Hepatic stellate cell (primary cell): ENCODE measurements at regions not wholly inside any gene's neighbourhood (a gene's known extent, or its start where the extent isn't known, plus 50 kb on each side); places are given as distances from the start of the nearest gene placed in this dataset.
A peak's percentile ranks its signal among the peaks of the same experiment; 100 is the strongest.
"Not testable (repeated sequence)": the region's sequence is repeated elsewhere in the genome, so short reads cannot be mapped to it uniquely, and the experiment has no call there.

Experiments used
- DNase-seq: peaks from one replicate; pipeline ENCODE4 v3.0.0; 2011; ENCODE audit warnings: low spot score

GRCh38 chr6:3962291-3963280, 113.4 kb downstream of the FAM50B start:
- no peak for DNase-seq

DNA sequence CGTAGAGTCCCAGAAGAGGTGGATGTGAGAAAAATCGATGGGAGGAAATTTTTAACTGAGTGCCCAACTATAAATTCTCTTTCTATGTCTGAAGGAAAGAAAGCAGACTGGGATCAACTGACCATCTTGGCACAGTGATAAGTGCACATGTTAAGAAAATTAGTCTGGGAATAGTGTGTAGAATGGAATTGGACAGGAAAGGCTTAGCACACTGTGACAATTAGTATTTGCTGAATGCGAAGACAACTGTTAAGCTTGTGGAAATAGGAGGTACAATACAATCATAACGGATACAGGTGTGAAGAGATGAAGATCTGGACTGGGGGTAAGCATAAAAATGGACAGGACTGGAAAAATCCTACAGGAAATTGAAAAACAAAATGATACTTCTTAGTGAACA, 114.3 kb downstream of the FAM50B start:
- DNase-seq = no peak

DNA sequence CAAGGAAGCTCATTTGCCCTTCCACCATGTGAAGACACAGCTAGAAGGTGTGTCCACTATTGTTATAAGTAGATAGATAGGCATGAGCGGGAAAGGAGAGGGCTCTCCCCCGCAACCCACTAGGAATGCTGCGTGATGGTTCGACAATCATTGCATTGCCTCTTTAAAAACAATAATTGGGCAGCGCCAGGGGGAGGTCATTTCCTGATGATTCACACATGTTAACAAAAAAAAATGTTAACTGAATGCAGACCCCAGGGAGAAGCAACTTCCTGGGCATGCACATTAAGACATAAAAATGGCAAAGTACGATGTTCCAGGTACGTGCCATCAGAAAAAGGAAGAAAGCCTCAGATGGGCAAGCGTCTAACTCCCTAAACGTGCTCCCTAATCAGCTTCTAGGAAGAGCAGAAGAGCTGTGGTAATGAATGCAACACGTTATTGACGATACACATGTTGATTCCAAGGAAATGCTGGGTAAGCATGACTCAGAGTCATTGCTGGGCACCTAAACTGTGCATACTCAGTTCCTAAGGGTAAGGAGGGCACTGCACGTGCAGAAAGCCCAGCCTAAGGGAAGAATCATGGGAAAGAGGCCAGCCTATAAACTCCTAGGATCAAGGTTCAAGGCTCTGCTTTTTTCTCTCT, 113.7 kb downstream of the FAM217A start:
- no peak for DNase-seq

DNA sequence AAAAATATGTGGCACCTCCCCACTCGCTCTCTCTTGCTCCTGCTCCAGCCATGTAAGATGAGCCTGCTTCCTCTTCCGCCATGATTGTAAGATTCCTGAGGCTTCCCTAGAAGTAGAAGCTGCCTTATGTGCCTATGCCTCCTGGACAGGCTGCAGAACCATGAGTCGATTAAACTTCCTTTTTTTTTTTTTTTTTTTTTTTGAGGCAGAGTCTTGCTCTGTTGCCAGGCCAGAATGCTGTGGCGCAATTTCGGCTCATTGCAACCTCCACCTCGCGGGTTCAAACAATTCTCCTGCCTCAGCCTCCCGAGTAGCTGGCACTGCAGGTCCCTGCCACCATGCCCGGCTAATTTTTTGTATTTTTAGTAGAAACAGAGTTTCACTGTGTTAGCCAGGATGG, 112.5 kb downstream of the FAM217A start:
- DNase-seq = no peak

GRCh38 chr6:3970097-3970496, 108.8 kb downstream of the FAM217A start:
- no peak for DNase-seq

- DNase-seq = not testable (repeated sequence)
Measured at GRCh38 chr6:3973152-3973551, 105.8 kb downstream of the FAM217A start.

GRCh38 chr6:3977875-3978711, 100.8 kb downstream of the FAM217A start:
- peak; percentile 50 for DNase-seq

DNA sequence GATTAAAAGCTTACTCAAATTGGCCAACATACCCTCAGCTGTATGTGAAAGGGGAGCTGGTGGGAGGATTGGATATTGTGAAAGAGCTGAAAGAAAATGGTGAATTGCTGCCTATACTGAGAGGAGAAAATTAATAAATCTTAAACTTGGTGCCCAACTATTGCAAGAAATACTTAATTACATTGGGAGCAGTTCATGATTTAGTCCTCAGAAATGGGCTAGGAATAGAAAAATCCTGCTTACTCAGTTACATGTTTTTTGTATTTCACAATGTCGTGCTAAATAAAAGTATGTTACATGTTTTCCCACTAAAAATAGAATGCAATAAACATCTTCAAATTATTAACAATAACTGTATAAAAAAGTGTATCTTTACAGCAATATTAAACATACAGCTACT, 100.0 kb downstream of the FAM217A start:
- DNase-seq = not testable (repeated sequence)

GRCh38 chr6:3981917-3982316, 97.0 kb downstream of the FAM217A start:
- DNase-seq = no peak

- DNase-seq = no peak
Measured at GRCh38 chr6:3983778-3984177, 95.2 kb downstream of the FAM217A start.

DNA sequence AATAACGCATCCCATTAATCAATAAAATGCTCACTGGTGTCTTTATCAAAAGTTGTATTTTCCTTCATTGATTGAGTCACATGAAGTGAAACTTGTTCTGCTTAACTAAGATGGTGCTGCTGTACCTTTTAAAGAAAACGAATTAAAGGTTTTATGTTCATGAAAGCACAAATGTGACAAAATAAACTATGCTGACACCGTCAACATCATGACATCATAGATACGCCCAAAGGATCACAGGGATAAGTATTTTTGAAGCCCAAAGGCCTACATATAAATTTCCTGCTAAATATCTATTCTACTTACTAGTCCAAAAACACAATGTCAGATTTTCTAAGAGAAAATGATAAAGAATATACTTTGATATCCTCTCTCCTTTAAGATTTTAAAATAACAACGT, 94.4 kb downstream of the FAM217A start:
- DNase-seq = no peak

DNA sequence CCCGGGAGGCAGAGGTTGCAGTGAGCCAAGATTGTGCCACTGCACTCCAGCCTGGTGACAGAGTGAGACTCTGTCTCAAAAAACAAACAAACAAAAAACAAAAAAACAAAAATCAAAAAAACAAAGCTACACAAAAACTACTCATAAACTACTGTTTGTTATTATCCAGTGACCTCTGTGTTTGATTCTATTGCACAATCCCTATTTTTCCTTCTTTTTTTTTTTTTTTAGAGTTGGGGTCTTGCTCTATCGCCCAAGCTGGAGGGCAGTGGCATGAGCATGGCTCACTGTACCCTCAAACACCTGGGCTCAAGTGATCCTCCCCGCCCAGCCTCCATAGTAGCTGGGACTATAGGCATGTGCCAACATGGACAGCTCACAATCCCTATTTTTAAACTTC, 92.7 kb downstream of the FAM217A start:
- DNase-seq = no peak

DNA sequence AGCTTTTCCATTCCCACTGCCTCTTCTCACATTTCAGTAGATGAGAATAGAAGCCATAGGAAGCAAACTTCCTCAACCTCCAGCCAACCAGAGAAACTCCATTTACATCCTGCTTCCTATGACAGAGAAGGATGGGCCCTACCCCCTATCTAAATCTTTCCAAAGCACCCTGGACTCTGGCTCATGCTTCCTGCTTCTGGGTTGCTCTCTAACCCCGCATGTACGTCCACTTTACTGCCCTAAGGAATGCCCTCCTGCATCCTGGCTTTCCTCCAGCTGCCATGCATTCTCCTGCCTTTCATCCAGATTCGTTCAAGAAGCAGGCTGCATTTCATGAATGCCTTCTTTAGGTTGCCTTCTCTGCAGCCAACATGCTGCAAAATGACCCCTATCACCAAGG, 91.9 kb downstream of the FAM217A start:
- peak; percentile 9 for DNase-seq

DNA sequence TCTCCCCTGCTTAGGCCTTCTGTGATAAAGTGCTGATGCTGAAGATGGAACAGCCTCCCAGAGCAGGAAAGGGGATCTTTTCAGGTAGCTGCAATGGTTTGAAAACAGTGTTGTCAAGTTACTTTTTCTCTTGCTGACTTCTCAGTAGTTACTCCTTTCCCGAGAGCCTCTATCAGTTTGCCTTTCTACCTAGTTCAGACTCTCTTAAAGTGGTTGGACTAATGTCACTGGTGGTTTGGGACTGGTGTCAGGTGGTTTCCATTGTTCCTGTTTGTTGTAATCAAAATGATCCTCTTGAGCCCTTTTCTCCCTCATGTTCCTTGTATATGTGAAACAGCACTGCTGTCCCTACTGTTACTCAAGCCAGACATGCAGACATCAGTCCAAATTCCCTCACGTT, 91.4 kb downstream of the FAM217A start:
- no peak for DNase-seq

GRCh38 chr6:3990692-3991491, 88.0 kb downstream of the FAM217A start:
- peak; percentile 73 for DNase-seq

DNA sequence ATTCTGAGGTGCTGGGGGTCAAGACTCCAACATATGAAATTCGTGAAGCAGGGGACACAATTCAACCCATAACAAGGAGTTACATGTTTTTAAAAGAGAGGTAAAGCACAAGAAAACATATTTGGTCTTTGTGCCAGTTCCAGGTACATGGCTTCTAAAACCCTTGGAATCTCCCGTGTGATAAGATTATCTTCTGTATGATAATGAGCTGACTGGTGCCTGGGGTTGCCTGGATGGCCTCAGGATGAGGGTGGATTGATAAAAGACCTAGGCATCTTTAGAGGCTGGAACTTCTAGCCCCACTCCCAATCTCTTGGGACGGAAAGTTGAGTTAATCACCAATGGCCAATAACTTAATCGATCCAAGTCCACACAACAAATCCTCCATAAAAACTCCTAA, 87.0 kb downstream of the FAM217A start:
- DNase-seq = no peak

DNA sequence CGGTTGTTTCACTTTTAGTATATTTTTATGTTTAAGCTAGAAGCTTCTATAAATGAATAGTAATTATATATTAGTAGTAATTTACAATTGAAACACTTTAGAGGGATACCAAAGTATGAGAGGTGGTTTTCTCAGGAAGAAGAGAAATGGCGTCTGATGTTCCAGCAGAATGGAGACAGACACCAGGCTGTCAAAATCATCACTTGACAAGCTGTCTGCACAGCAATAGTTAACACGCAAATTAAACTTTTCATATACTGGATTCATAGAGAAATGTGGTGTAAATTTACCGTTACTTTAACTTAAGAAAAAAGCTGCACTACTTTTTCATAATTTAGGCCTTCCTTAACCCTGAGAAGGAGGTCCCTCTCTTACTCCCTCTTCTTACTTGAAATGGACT, 82.6 kb downstream of the FAM217A start:
- DNase-seq = no peak

DNA sequence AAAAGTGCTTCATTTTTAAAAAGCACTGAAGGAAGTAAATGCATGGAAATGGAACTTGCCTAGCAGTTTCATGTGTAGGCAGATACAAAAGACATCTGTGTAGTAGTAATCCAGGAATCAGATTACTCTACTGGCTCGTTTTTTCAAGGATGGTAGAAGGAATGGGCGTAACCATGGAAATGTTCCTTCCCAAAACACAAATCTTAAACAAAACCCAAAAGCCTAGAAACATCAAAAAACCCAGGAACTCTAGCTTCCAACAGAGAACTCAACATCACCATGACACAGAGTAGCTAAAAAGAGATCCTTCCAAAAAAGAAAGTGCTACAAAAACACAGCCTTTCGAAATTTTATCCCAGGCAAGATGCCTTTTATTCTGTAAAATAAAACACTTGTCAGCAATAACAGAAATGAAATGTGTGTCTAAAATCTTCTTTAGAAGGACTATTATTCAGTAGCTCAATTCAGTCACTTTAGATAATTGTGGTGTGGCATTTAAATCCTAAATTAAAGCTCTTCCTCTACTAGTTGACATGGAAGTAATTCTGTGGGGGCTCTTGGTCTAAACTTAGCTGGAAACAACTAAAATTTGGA, 81.7 kb downstream of the FAM217A start:
- DNase-seq = peak; percentile 36

DNA sequence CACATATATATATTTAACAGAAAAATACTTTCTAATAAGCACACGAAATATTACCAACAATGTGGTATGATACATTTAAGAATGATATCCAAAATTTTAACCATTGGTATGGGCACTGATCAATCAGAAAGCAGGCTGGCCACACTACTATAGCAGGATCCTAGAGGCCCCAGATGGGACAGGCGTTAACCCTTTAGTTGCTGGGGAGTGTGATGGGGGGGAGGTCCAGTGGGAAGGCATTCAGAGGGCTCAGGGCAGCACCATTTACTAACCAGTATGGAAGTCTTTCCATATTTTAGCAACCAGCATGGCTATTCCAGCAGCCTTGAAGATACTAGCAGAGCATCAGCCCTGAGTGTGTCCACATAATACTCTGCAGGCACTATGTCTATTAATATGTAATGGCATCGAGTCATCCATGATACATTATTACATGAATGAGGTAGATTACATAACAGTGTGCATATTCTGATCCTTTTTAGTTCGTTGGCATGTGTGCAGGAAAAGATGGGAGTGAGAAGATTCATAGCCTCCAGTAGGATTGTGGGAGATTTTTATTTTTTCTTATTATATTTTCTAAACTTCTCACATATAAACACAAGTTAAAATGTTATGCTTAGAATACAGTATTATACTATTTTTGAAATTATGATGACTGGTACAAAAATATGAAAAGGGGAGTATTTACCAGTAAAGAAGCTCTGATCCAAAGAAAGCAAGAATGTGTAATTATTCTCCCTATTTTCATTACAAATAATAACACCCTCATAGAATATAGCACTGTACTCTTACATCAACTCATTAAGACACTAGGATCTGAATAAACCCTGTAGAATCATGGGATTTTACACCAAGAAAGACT, 78.9 kb downstream of the FAM217A start:
- no peak for DNase-seq

- no peak for DNase-seq
Measured at GRCh38 chr6:4004249-4004648, 74.7 kb downstream of the FAM217A start.
